ENCODE measurements at regions not wholly inside any gene's neighbourhood (a gene's known extent, or its start where the extent isn't known, plus 50 kb on each side); places are given as distances from the start of the nearest gene placed in this dataset.
"Not testable (repeated sequence)": the region's sequence is repeated elsewhere in the genome, so short reads cannot be mapped to it uniquely, and the experiment has no call there.

GRCh38 chr4:160364217-160364616 lies 1261.3 kb downstream of the RAPGEF2 start:
- no peak for TF ChIP-seq RORB (CRISPR knock-in tag; IDR thresholded peaks at IDR 0.05)
- TF ChIP-seq ZNF263 (CRISPR knock-in tag; IDR thresholded peaks at IDR 0.05; ENCODE audit: low read depth): no peak
- TF ChIP-seq GRHL2 (CRISPR knock-in tag; IDR thresholded peaks at IDR 0.05; ENCODE audit: insufficient replicate concordance, severe bottlenecking): no peak
- TF ChIP-seq ZSCAN18 (CRISPR knock-in tag; IDR thresholded peaks at IDR 0.05): no peak
- TF ChIP-seq ZNF121 (CRISPR knock-in tag; IDR thresholded peaks at IDR 0.05): no peak
- TF ChIP-seq IRF1 (CRISPR knock-in tag; IDR thresholded peaks at IDR 0.05): no peak
- TF ChIP-seq E2F4 (CRISPR knock-in tag; IDR thresholded peaks at IDR 0.05; ENCODE audit: borderline replicate concordance, low read depth): no peak
- TF ChIP-seq HMGA2 (CRISPR knock-in tag; IDR thresholded peaks at IDR 0.05): no peak
- no peak for TF ChIP-seq USF1 (CRISPR knock-in tag; IDR thresholded peaks at IDR 0.05)
- no peak for TF ChIP-seq SP1 (CRISPR knock-in tag; conservative IDR thresholded peaks at IDR 0.05)
- no peak for TF ChIP-seq ZNF138 (CRISPR knock-in tag; conservative IDR thresholded peaks at IDR 0.05)
- TF ChIP-seq OVOL2 (CRISPR knock-in tag; IDR thresholded peaks at IDR 0.05; ENCODE audit: borderline replicate concordance): no peak
- TF ChIP-seq IRF2 (CRISPR knock-in tag; IDR thresholded peaks at IDR 0.05; ENCODE audit: borderline replicate concordance, low read depth): no peak
- TF ChIP-seq JAZF1 (CRISPR knock-in tag; IDR thresholded peaks at IDR 0.05): no peak
- TF ChIP-seq GTF2I (CRISPR knock-in tag; conservative IDR thresholded peaks at IDR 0.05): no peak
- no peak for TF ChIP-seq CREM (CRISPR knock-in tag; IDR thresholded peaks at IDR 0.05)
- TF ChIP-seq PREB (CRISPR knock-in tag; IDR thresholded peaks at IDR 0.05; ENCODE audit: borderline replicate concordance): no peak
- TF ChIP-seq FOXK1 (CRISPR knock-in tag; IDR thresholded peaks at IDR 0.05): no peak
- CTCF ChIA-PET: no interaction called here
- Mint-ChIP-seq H3K27ac (no peak overlapping the region), H3K9me3 (peaks cover 38% of the 10 kb centered on the region), H3K4me3 (no peak overlapping the region), H3K36me3 (peaks cover 35% of the 10 kb centered on the region), H3K4me1 (peaks cover 21% of the 10 kb centered on the region), H3K27me3 (ENCODE audit: low read depth) (no peaks in the 10 kb centered on the region; the same call in 1 of the 2 replicates)
- ATAC-seq: no peak
- POLR2A ChIA-PET: no interaction called here
- DNase-seq (ENCODE audit: low spot score): no peak

GRCh38 chr4:160364665-160365064 lies 1261.8 kb downstream of the RAPGEF2 start:
- POLR2A ChIA-PET; H3K27me3 Mint-ChIP-seq (ENCODE audit: low read depth); ATAC-seq; DNase-seq (ENCODE audit: low spot score); H3K4me3 Mint-ChIP-seq; CTCF ChIA-PET: not testable (repeated sequence)
- Mint-ChIP-seq H3K9me3 (peaks cover 38% of the 10 kb centered on the region), H3K36me3 (peaks cover 35% of the 10 kb centered on the region), H3K4me1 (peaks cover 20% of the 10 kb centered on the region), H3K27ac (peak overlapping the region; percentile 23; the same call in 1 of the 2 replicates)

GRCh38 chr4:160365383-160365782 lies 1262.5 kb downstream of the RAPGEF2 start:
- H3K27ac Mint-ChIP-seq; H3K4me3 Mint-ChIP-seq; POLR2A ChIA-PET; H3K27me3 Mint-ChIP-seq (ENCODE audit: low read depth); ATAC-seq: not testable (repeated sequence)
- CTCF ChIA-PET: interaction anchor here (1.4 kb wide), 1 partner anchor 8 kb away, joined by 4 read pairs; no protein-coding TSS in a partner anchor
- Mint-ChIP-seq H3K9me3 (peaks cover 41% of the 10 kb centered on the region), H3K36me3 (peaks cover 35% of the 10 kb centered on the region), H3K4me1 (peaks cover 16% of the 10 kb centered on the region)
- DNase-seq (ENCODE audit: low spot score): peak; percentile 59

All from WTC11 (cell line).